Nephron (organoid): ENCODE measurements at regions not wholly inside any gene's neighbourhood (a gene's known extent, or its start where the extent isn't known, plus 50 kb on each side); places are given as distances from the start of the nearest gene placed in this dataset.
A peak's percentile ranks its signal among the peaks of the same experiment; 100 is the strongest.
"Not testable (repeated sequence)": the region's sequence is repeated elsewhere in the genome, so short reads cannot be mapped to it uniquely, and the experiment has no call there.

ENCODE experiments used
- H3K27ac Mint-ChIP-seq, 3 experiments: 2 replicates each; pipeline ENCODE4 v1.8.0; 2020; ENCODE audit warnings: mixed read lengths in 3 of 3, mild to moderate bottlenecking in 2 of 3, moderate library complexity in 1 of 3
- H3K27me3 Mint-ChIP-seq: 2 replicates; pipeline ENCODE4 v1.8.0; 2021; ENCODE audit warnings: low read depth, mild to moderate bottlenecking, moderate library complexity, mixed read lengths
- H3K36me3 Mint-ChIP-seq: 2 replicates; pipeline ENCODE4 v1.8.0; 2020; ENCODE audit warnings: low read depth, mixed read lengths
- H3K4me1 Mint-ChIP-seq: 2 replicates; pipeline ENCODE4 v1.8.0; 2020; ENCODE audit warnings: mixed read lengths
- H3K4me3 Mint-ChIP-seq, 3 experiments: 2 replicates each; pipeline ENCODE4 v1.8.0; 2020; ENCODE audit warnings: mild to moderate bottlenecking in 3 of 3, mixed read lengths in 3 of 3, moderate library complexity in 2 of 3
- H3K9me3 Mint-ChIP-seq: 2 replicates; pipeline ENCODE4 v1.8.0; 2020; ENCODE audit warnings: mixed read lengths
- TF ChIP-seq, protein P1 (sequence below), 3 experiments: fragments of 200-600 bp; sonication (generic); IDR thresholded peaks; one replicate each; pipeline ENCODE4 v1.5.0; 2021; ENCODE audit warnings: antibody characterized with exemption in 3 of 3; ENCODE audit not compliant: unreplicated experiment in 3 of 3

DNA sequence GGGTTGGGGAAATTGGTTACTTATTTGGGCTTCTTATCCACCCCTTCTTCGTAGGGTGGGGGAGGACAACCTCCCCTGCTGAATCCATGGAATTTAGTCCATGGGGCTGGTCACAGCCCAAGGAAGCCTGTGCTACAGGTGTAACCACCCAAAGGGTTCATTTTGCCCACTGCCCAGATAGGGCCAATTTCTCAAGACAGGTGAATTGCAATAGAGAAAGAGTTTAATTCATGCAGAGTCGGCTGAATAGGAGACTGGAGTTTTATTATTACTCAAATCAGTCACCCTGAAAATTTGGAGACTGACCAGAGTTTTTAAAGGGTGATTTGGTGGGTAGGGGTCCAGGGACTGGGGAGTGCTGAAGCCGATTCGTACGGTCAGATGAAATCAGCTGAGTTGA lies 101.5 kb upstream of the HS3ST2 start:
- TF ChIP-seq, protein P1, sequence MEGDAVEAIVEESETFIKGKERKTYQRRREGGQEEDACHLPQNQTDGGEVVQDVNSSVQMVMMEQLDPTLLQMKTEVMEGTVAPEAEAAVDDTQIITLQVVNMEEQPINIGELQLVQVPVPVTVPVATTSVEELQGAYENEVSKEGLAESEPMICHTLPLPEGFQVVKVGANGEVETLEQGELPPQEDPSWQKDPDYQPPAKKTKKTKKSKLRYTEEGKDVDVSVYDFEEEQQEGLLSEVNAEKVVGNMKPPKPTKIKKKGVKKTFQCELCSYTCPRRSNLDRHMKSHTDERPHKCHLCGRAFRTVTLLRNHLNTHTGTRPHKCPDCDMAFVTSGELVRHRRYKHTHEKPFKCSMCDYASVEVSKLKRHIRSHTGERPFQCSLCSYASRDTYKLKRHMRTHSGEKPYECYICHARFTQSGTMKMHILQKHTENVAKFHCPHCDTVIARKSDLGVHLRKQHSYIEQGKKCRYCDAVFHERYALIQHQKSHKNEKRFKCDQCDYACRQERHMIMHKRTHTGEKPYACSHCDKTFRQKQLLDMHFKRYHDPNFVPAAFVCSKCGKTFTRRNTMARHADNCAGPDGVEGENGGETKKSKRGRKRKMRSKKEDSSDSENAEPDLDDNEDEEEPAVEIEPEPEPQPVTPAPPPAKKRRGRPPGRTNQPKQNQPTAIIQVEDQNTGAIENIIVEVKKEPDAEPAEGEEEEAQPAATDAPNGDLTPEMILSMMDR (IDR thresholded peaks at IDR 0.05; ENCODE audit: unreplicated experiment in 3 of 3) = no peak
- Mint-ChIP-seq H3K9me3 (peaks cover 16% of the 10 kb centered on the region), H3K27ac (no peak overlapping the region), H3K4me3 (no peak overlapping the region), H3K4me1 (no peaks in the 10 kb centered on the region), H3K36me3 (no peaks in the 10 kb centered on the region), H3K27me3 (peaks cover 6% of the 10 kb centered on the region)

DNA sequence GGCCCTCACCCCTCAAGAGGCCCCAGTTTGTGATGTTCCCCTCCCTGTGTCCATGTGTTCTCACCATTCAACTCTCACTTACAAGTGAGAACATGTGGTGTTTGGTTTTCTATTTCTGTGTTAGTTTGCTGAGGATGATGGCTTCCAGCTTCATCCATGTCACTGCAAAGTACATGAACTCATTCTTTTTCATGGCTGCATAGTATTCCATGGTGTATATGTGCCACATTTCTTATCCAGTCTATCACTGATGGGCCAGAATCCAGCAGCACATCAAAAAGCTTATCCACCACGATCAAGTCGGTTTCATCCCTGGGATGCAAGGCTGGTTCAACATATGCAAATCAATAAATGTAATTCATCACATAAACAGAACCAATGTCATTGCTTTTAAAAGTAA lies 95.4 kb upstream of the HS3ST2 start:
- peaks cover 14% of the 10 kb centered on the region for H3K4me1 Mint-ChIP-seq
- H3K4me3 Mint-ChIP-seq, H3K27ac Mint-ChIP-seq, H3K36me3 Mint-ChIP-seq, H3K9me3 Mint-ChIP-seq: not testable (repeated sequence)
- peaks cover 13% of the 10 kb centered on the region for H3K27me3 Mint-ChIP-seq

DNA sequence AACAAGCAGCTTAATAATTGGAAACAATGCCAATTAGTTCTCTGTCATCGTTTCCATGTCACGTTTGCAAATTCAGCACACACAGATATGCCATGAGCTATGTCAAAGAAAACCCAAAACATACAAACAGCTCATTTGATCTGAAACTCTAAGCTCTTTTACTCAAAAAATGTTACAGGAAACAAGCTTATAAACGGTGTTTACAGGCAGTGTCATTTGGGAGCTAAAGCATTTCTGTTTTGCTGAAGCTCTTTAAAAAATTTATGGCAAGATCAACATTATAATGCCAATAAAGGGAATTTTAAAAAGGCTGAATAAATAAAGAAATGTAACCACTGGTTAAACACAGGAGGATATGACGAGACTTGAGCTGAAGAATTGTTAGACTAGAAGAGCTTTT lies 94.0 kb upstream of the HS3ST2 start:
- Mint-ChIP-seq H3K4me3 (no peak overlapping the region), H3K27ac (no peak overlapping the region), H3K27me3 (peaks cover 13% of the 10 kb centered on the region), H3K9me3 (no peaks in the 10 kb centered on the region), H3K36me3 (no peaks in the 10 kb centered on the region), H3K4me1 (peaks cover 14% of the 10 kb centered on the region)
- TF ChIP-seq, protein P1 (IDR thresholded peaks at IDR 0.05; ENCODE audit: unreplicated experiment in 3 of 3) = no peak

DNA sequence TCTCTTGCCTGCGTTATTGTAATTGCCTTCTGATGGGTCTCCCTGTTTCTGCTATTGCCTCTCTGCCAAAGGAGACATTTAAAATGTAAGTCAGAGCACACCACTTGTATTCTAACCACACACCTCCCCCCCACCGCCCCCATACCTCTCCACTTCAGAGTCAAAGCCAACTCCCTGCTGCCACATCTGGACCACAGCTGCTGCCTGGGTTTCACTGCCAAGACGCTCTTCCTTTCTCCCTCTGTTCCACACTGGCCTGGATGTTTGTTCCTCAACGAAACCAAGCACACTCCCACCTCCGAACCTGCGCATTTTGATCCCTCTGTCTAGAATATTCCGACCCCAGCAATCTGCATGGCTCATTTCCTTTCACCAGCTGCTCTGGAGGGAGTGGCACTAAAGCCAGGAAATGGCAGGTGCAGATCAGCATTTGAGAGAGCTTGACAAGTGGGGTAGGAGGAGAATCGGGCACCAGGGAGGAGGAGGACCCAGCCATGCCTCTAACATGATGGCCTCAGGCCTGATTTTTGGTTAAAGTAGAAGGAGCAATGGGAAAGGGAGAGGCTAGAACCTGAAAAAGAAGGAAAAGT lies 92.4 kb upstream of the HS3ST2 start:
- peaks cover 22% of the 10 kb centered on the region for H3K27me3 Mint-ChIP-seq
- H3K4me3 Mint-ChIP-seq = no peak overlapping the region
- TF ChIP-seq, protein P1 (IDR thresholded peaks at IDR 0.05; ENCODE audit: unreplicated experiment in 3 of 3) = no peak
- no peaks in the 10 kb centered on the region for H3K36me3 Mint-ChIP-seq
- no peaks in the 10 kb centered on the region for H3K9me3 Mint-ChIP-seq
- H3K4me1 Mint-ChIP-seq = peaks cover 14% of the 10 kb centered on the region
- peak overlapping the region in 1 of 3 experiments; percentile 12 for H3K27ac Mint-ChIP-seq

DNA sequence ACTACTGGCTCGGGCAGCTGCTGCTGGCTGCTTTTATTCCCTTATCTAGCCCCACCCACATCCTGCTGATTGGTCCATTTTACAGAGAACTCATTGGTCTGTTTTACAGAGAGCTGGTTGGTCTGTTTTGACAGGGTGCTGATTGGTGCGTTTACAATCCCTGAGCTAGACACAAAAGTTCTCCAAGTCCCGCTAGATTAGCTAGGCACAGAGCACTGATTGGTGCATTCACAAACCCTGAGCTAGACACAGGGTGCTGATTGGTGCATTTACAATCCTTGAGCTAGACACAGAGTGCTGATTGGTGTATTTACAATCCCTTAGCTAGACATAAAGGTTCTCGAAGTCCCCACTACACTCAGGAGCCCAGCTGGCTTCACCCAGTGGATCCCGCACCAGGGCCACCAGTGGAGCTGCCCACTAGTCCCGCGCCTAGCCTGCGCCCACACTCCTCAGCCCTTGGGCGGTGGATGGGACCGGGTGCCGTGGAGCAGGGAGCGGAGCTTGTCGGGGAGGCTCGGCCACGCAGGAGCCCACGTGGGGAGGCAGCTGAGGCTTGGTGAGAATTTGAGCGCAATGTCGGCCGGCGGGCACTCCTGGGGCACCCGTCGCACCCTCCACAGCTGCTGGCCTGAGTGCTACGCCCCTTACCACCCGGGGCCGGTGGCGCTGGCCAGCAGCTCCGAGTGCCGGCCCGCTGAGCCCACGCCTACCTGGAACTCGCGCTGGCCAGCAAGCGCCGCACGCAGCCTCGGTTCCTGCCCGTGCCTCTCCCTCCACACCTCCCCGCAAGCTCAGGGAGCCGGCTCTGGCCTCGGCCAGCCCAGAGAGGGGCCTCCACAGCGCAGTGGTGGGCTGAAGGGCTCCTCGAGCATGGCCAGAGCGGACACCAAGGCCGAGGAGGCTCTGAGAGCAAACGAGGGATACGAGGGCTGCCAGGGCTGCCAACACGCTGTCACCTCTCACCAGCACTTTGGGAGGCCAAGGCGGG lies 91.1 kb upstream of the HS3ST2 start:
- peaks cover 20% of the 10 kb centered on the region for H3K4me1 Mint-ChIP-seq
- H3K9me3 Mint-ChIP-seq, H3K27ac Mint-ChIP-seq, H3K4me3 Mint-ChIP-seq, H3K36me3 Mint-ChIP-seq: not testable (repeated sequence)
- H3K27me3 Mint-ChIP-seq = peaks cover 22% of the 10 kb centered on the region

DNA sequence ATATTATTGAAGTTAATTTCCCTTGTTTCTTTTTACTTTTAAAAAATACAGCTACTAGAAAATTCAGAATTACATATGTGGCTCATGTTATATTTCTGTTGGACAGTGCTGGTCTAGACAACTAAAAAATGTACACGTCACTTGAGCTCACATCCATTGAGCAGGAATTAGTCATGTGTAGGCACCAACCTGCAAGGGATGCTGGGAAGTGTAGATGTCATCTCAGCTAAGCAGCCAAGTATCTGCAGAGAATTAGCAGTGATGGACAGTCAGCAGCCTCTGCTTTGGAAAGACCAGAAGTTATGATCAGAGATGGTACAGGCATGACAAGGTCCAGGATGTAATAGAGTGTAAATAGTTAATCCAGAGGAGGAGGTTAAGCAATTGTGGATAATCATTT lies 87.1 kb upstream of the HS3ST2 start:
- no peaks in the 10 kb centered on the region for H3K9me3 Mint-ChIP-seq
- H3K4me3 Mint-ChIP-seq = no peak overlapping the region
- H3K4me1 Mint-ChIP-seq = peaks cover 16% of the 10 kb centered on the region
- peaks cover 12% of the 10 kb centered on the region for H3K27me3 Mint-ChIP-seq
- TF ChIP-seq, protein P1 (IDR thresholded peaks at IDR 0.05; ENCODE audit: unreplicated experiment in 3 of 3) = no peak
- H3K27ac Mint-ChIP-seq = no peak overlapping the region
- no peaks in the 10 kb centered on the region for H3K36me3 Mint-ChIP-seq
